ENCODE measurements at regions not wholly inside any gene's neighbourhood (a gene's known extent, or its start where the extent isn't known, plus 50 kb on each side); places are given as distances from the start of the nearest gene placed in this dataset.
"Not testable (repeated sequence)": the region's sequence is repeated elsewhere in the genome, so short reads cannot be mapped to it uniquely, and the experiment has no call there.

DNA sequence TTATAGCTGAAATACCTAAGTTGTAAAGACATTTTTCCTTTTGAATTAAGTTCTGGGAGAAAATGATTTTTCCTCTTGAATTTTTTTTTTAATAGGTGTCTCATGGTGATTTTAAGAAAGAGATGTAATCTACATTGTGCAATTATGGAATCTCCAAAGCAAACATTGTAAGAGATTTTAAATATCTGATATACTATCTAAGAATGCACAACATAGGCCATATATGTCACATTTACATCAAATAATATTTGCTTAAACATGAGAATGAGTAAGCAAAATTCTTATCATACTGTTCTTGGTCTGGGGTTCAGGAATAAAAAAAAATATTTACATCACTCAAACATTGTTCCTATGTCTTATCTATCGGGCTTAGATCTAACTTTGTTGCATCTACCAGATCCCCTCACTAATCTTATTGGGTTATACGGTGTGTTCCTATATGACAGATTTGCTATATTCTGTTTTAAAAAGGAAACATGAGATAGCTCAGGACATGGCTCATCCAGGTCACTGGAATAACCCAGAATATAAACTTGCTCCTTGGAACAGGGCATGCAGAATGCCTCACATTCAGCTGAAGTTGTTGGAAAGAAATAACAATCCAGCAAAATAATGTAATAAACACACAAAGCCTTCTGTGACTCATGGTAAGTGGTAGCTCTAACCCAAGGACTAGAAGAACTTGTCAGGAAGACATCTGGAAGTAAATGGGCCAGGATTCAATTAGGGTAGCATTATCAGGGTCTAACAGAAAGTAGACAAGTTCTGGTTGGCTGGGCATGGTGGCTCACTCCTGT, 794.7 kb downstream of the IPMK start:
- no peak for DNase-seq

- DNase-seq: no peak
These were observed 798.7 kb downstream of the IPMK start for GRCh38 chr10:57468894-57469432.

DNA sequence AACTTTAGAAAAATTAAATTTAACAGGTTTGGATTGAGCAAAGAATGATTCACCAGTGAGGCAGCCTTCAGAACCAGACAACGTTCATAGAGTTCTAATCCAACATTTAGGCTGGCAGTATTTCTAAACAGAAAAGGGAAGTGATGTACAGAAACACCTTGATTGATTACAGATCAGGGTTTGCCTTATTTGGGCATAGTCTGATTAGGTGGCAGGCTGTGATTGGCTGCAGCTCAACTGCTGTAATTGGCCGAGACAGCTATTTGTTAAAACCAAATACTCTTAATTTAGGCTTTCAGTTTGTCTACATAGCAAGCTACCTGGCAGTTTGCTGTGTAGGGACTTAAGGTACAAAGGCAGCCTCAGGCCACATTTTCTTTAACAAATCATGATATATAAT, 802.5 kb downstream of the IPMK start:
- no peak for DNase-seq

DNA sequence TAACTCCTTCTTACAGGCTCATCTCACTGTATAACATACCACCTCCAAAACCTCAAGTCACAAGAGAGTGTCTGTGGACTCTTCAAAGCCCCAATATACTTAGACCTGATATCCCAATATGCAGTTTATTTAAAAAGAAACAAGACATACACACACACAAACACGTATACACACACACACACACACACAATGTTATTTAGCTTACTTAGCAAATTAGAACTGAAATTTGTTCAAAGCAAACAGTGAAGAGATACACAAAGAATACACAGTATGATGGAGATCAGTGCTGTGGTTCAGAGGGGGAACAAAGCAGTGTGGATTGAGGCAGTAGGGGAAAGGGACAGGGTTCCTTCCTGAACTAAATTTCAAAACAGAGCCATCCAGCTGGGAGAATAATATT, 807.2 kb downstream of the IPMK start:
- no peak for DNase-seq

GRCh38 chr10:57457972-57458512, 809.7 kb downstream of the IPMK start:
- no peak for DNase-seq

DNA sequence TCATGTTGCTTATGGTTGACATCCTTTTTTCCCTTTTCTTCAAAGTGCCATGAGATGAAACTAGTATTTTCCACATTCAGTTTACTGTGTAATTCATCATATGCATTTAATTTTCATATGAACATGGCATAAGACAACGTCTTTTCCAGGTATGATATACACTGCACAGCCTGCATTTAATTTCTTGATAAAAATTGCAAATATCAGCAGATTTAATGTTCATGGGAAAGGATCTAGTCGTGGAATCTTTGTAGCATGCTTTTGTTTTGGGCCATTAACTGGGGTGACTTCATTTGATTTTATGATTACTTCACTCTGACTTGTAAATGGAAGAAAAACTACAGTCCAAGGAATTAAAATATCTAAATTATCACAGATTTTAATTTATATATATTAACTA, 837.3 kb downstream of the IPMK start:
- DNase-seq: no peak

GRCh38 chr10:57420881-57421280, 846.8 kb downstream of the IPMK start:
- DNase-seq: no peak

GRCh38 chr10:57418476-57418875, 849.2 kb downstream of the IPMK start:
- no peak for DNase-seq

DNA sequence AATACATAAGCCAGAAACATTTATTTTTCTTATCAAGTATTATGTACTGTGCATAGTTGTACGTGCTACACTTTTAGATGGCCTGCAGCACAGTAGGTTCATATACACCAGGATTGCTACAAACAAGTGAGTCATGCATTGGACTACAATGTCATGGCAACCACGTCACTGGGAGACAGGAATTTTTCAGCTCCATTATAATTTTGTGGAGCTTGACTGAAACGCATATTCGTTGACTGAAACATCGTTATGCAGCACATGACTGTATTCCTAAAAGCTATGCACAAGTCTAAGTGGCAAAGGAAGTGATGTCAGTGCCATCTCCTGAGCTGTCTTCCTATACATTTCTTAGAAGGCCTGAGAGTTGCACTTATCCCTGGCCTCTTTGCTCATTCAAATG, 871.8 kb downstream of the IPMK start:
- no peak for DNase-seq

- no peak for DNase-seq
These were observed 900.3 kb downstream of the IPMK start for GRCh38 chr10:57367412-57367811.

DNA sequence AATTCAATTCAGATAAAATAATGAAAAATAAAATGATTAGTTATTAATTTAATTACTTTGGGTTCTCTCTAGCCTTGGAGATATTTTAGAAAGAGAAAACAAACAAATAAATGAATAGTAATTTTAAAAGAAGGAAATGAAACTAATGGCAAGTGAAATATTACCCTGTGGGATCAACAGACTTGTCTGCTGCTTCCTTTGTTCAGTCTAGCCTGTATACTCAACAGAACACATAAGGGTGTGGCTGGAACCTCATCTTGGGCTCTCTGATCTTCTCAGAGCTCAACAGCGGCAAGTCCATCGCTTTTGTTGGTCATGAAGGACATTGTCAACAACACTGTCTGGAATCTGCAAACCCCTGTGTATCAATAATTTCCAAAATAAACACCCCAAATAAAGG, 904.9 kb downstream of the IPMK start:
- no peak for DNase-seq

- DNase-seq: no peak
These were observed 914.2 kb downstream of the IPMK start for GRCh38 chr10:57353403-57354003.

- DNase-seq: no peak
These were observed 916.6 kb downstream of the IPMK start for GRCh38 chr10:57351076-57351475.

- DNase-seq: no peak
These were observed 926.4 kb downstream of the IPMK start for GRCh38 chr10:57341294-57341693.

DNA sequence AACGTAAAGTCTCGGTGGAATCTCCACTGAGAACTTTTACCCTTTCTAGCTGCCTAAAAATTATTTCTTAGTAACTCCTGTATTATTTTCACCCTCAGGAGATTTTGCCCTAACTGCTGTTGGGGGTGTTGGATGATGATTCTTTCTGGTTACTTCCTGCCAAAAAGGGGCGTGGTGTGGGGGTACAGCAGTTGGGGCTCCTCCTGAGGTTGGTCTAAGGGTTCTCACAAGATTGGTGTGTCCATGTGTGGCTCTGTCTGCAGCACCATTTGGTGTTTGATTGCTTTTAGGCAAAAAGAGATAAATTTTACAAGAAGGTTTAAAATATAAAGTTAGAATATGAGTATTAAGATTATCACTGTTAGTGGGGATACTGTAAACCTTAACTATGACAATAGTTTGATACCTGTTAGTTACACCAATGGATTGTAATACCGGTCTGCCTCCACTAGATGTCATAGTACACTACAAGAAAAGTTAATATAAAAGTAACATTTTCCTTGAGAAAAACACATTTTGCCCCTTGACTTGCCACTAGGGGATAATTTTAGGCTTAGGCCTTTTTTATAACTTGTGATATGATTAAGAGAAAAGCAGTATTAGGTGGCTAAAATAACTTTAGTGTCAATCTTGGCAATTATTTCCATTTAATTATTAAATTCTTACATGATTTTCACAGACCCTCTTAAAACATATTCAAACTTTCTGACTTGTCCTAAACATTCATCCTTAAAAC, 928.7 kb downstream of the IPMK start:
- DNase-seq: no peak

GRCh38 chr10:57336865-57337264, 930.8 kb downstream of the IPMK start:
- DNase-seq: no peak

DNA sequence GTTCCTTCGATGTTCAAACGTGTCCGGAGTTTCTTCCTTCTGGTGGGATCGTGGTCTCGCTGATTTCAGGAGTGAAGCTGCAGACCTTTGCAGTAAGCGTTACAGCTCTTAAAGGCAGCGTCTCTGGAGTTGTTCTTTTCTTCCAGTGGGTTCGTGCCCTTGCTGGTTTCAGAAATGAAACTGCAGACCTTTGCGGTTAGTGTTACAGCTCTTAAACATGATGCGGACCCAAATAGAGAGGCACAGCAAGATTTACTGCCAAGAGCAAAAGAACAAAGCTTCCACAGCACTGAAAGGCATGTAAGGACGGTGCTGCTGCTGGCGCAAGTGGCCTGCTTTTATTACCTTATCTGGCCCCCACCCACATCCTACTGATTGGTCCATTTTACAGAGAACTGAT, 931.4 kb downstream of the IPMK start:
- DNase-seq: no peak

DNA sequence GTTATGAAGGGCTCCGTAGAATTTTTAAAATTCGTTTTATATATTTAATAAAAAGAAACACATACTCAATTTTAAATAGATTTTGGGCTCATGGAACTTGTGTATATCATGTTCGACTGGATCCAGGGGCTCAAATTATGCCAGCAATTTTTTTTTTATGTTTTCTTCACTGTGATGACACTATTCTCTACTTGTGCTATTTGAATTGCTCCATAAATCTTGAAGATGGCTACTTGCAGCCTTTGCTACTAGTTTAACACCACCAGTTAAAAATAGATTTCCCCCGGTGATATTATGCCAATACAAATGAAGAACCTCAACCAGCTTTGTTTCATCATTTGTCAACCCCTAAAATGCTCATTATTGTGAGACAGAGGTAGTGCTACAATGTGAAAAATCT, 933.2 kb downstream of the IPMK start:
- DNase-seq: no peak

- DNase-seq: no peak
These were observed 933.8 kb downstream of the IPMK start for GRCh38 chr10:57333880-57334279.

DNA sequence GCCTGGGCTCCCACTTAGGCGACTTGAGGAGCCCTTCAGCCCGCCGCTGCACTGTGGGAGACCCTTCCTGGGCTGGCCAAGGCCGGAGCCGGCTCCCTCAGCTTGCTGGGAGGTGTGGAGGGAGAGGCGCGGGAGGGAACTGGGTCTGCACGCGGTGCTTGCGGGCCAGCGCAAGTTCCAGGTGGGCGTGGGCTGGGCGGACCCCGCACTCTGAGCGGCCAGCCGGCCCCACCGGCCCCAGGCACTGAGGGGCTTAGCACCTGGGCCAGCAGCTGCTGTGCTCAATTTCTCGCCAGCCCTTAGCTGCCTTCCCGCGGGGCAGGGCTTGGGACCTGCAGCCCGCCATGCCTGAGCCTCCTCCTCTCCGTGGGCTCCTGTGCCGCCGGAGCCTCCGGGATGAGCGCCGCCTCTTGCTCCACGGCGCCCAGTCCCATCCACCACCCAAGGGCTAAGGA, 946.3 kb downstream of the IPMK start:
- DNase-seq: not testable (repeated sequence)

GRCh38 chr10:57320416-57320815, 947.3 kb downstream of the IPMK start:
- DNase-seq: no peak

GRCh38 chr10:57314046-57314445, 953.0 kb upstream of the ZWINT start:
- no peak for DNase-seq

GRCh38 chr10:57303566-57303965, 942.5 kb upstream of the ZWINT start:
- no peak for DNase-seq
